ENCODE measurements at regions not wholly inside any gene's neighbourhood (a gene's known extent, or its start where the extent isn't known, plus 50 kb on each side); places are given as distances from the start of the nearest gene placed in this dataset.

GRCh38 chr22:19635644-19636043 lies 78.7 kb upstream of the SEPTIN5 start:
- FAIRE-seq (no peak), DNase-seq (ENCODE audit: low read depth, low spot score) (no peak)
- H4K20me1 ChIP-seq (replicated peaks; ENCODE audit: control insufficient read depth, extremely low read depth, insufficient read depth, low read length), result no peaks in the 10 kb centered on the region
- peaks cover 3 to 5% of the 10 kb centered on the region in 2 experiments for H3K27me3 ChIP-seq (ENCODE audit: control insufficient read depth in 2 of 2, insufficient read depth in 2 of 2, low read length in 2 of 2)
- intact Hi-C loops (cut with micrococcal nuclease), result loop anchor here (10.0 kb wide), 1 partner anchor 341 kb away; the partner anchor contains the start of gene CLTCL1
- H2AFZ ChIP-seq (ENCODE audit: low read depth, low read length), result no peak overlapping the region
- dilution Hi-C loops (cut with MboI; ENCODE audit: extremely low pct_ligation_motif_present, low sequenced_read_pairs), result no loop called here
- H3K79me2 ChIP-seq (ENCODE audit: control insufficient read depth, insufficient read depth, low read length), result no peaks in the 10 kb centered on the region
- no TSS peak for BruUV-seq (replicated peaks)
- no peaks in the 10 kb centered on the region for H3K9me3 ChIP-seq (replicated peaks; ENCODE audit: control insufficient read depth, insufficient read depth, low read length)
- ChIA-PET CTCF (no interaction called here), POLR2A (no interaction called here)
- no peaks in the 10 kb centered on the region for H3K36me3 ChIP-seq (ENCODE audit: control insufficient read depth in 2 of 2, extremely low read depth in 1 of 2, insufficient read depth in 2 of 2, low read length in 2 of 2)
- no peak overlapping the region for H3K4me2 ChIP-seq (ENCODE audit: insufficient read depth, low read length)
- no peak overlapping the region for H3K27ac ChIP-seq (ENCODE audit: insufficient read depth, low read depth, low read length)
- no peaks in the 10 kb centered on the region for H3K9me1 ChIP-seq (replicated peaks; ENCODE audit: control insufficient read depth, extremely low read depth, insufficient read depth, low read length)
- no peak for TF ChIP-seq POLR2A (IDR thresholded peaks at IDR 0.05; ENCODE audit: low read depth, low read length)
- no peak for TF ChIP-seq EZH2 (IDR thresholded peaks at IDR 0.05; ENCODE audit: borderline replicate concordance, low read depth, low read length, severe bottlenecking)
- no peak for TF ChIP-seq MYC (IDR thresholded peaks at IDR 0.05; ENCODE audit: low read depth, low read length)
- TF ChIP-seq CTCF (IDR thresholded peaks at IDR 0.05; ENCODE audit: extremely low read depth in 1 of 2, insufficient read depth in 1 of 2, low read depth in 1 of 2, low read length in 2 of 2), result no peak
- TF ChIP-seq GATA2 (IDR thresholded peaks at IDR 0.05; ENCODE audit: insufficient read depth, insufficient read length, low read depth, low read length), result no peak
- TF ChIP-seq POLR2AphosphoS5 (IDR thresholded peaks at IDR 0.05; ENCODE audit: insufficient read depth, low read depth, low read length), result no peak
- TF ChIP-seq MAX (IDR thresholded peaks at IDR 0.05; ENCODE audit: insufficient read depth, insufficient read length), result no peak
- TF ChIP-seq JUN (IDR thresholded peaks at IDR 0.05; ENCODE audit: borderline replicate concordance, insufficient read depth, insufficient read length, low read depth), result no peak
- no peak for TF ChIP-seq FOS (IDR thresholded peaks at IDR 0.05; ENCODE audit: borderline replicate concordance, insufficient read depth, low read length)
- H3K4me3 ChIP-seq (replicated peaks in 1 of 3; ENCODE audit: insufficient read depth in 1 of 3, low read depth in 1 of 3, low read length in 3 of 3), result no peak overlapping the region
- H3K4me1 ChIP-seq (ENCODE audit: control insufficient read depth, extremely low read depth, insufficient read depth, low read length), result no peaks in the 10 kb centered on the region
- no peak overlapping the region for H3K9ac ChIP-seq (replicated peaks; ENCODE audit: extremely low read depth, insufficient read depth, low read length)
